Activated naive CD8-positive, alpha-beta T cell treated with anti-CD3 and anti-CD28 coated beads for 36 hours (primary cell): ENCODE measurements at regions not wholly inside any gene's neighbourhood (a gene's known extent, or its start where the extent isn't known, plus 50 kb on each side); places are given as distances from the start of the nearest gene placed in this dataset.

Source experiments
- DNase-seq: peaks from one replicate; pipeline ENCODE4 v3.0.0; 2021
- H3K27ac Mint-ChIP-seq: one replicate; pipeline ENCODE4 v1.8.0; 2022; ENCODE audit warnings: mild to moderate bottlenecking, moderate library complexity, mixed read lengths
- H3K27me3 Mint-ChIP-seq: one replicate; pipeline ENCODE4 v1.8.0; 2022; ENCODE audit warnings: mild to moderate bottlenecking, mixed read lengths
- H3K36me3 Mint-ChIP-seq: one replicate; pipeline ENCODE4 v1.8.0; 2021; ENCODE audit warnings: mild to moderate bottlenecking, mixed read lengths
- H3K4me1 Mint-ChIP-seq: one replicate; pipeline ENCODE4 v1.8.0; 2021; ENCODE audit warnings: mixed read lengths
- H3K4me3 Mint-ChIP-seq: one replicate; pipeline ENCODE4 v1.8.0; 2022; ENCODE audit warnings: mild to moderate bottlenecking, moderate library complexity, mixed read lengths
- H3K9me3 Mint-ChIP-seq: one replicate; pipeline ENCODE4 v1.8.0; 2022; ENCODE audit warnings: mixed read lengths

DNA sequence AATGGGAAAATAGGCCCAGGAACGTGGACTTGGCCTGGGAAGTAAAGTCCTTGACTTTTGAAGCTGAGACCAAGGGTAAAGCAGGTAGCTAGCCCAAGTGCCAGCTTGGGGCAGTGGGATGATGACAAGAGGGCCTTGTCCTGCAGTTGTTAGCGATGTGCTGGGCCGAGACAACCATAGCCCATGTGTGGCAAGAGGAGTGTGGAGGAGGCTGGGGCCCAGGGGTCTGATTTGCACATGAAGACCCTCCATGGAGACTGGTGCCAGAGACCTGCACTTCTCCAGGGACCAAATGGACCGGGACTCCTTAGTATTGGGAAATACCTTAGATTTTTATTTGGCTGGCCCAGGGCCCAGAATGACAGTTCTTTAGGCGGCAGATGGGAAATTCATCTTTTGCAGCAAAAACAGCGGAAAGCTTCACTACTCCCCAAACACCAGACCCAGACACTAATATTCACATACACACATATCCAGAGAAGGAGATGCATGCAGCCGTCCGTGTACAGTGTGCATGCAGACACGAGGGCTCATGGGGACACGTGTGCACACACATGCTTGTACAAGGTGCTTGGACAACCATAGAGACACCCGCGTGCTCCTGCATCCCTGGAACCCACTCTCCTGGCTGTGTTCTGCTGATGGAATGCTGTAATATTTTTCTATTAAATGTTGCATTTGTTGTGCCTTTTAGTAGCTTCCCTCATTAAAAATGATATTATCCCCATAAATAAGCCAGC, 78.1 kb upstream of the CSF3R start:
- Mint-ChIP-seq H3K27ac (no peak overlapping the region), H3K27me3 (no peaks in the 10 kb centered on the region), H3K4me1 (no peaks in the 10 kb centered on the region), H3K36me3 (no peaks in the 10 kb centered on the region), H3K9me3 (no peaks in the 10 kb centered on the region), H3K4me3 (no peak overlapping the region)
- DNase-seq: no peak

- Mint-ChIP-seq H3K4me3 (no peak overlapping the region), H3K36me3 (no peaks in the 10 kb centered on the region), H3K27me3 (no peaks in the 10 kb centered on the region), H3K27ac (no peak overlapping the region), H3K9me3 (no peaks in the 10 kb centered on the region), H3K4me1 (no peaks in the 10 kb centered on the region)
- no peak for DNase-seq
These were observed 77.5 kb upstream of the CSF3R start for GRCh38 chr1:36560177-36560576.

- no peaks in the 10 kb centered on the region for H3K4me1 Mint-ChIP-seq
- H3K4me3 Mint-ChIP-seq: no peak overlapping the region
- no peaks in the 10 kb centered on the region for H3K36me3 Mint-ChIP-seq
- no peak overlapping the region for H3K27ac Mint-ChIP-seq
- no peak for DNase-seq
- H3K9me3 Mint-ChIP-seq: no peaks in the 10 kb centered on the region
- H3K27me3 Mint-ChIP-seq: peaks cover 8% of the 10 kb centered on the region
These were observed 76.3 kb upstream of the CSF3R start for GRCh38 chr1:36559061-36559460.

- H3K27ac Mint-ChIP-seq: no peak overlapping the region
- no peak for DNase-seq
- H3K9me3 Mint-ChIP-seq: no peaks in the 10 kb centered on the region
- H3K27me3 Mint-ChIP-seq: peaks cover 25% of the 10 kb centered on the region
- no peak overlapping the region for H3K4me3 Mint-ChIP-seq
- H3K36me3 Mint-ChIP-seq: no peaks in the 10 kb centered on the region
- no peaks in the 10 kb centered on the region for H3K4me1 Mint-ChIP-seq
These were observed 74.6 kb upstream of the CSF3R start for GRCh38 chr1:36557041-36558000.

DNA sequence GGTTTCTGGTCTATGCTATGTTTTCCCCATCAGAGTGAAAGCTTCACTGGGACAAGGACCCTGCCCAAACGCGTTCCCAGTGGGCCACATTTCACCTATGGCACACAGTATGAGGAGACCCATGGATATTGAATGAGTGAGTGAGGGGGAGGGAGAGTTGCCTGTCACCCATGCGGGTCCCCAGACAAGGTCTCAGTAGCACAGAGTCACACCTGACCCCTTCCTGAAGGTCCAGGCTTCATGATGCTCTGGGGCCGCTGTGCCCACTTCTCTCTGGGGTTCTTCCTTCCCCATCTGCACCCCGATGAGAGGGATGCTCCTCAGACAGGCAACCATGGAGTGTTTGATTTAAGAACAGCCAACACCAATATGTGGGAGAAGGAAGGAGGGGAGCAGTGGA, 72.3 kb upstream of the CSF3R start:
- no peaks in the 10 kb centered on the region for H3K4me1 Mint-ChIP-seq
- DNase-seq: no peak
- H3K4me3 Mint-ChIP-seq: no peak overlapping the region
- peaks cover 37% of the 10 kb centered on the region for H3K27me3 Mint-ChIP-seq
- no peaks in the 10 kb centered on the region for H3K9me3 Mint-ChIP-seq
- H3K36me3 Mint-ChIP-seq: no peaks in the 10 kb centered on the region
- H3K27ac Mint-ChIP-seq: no peak overlapping the region

- Mint-ChIP-seq H3K36me3 (no peaks in the 10 kb centered on the region), H3K9me3 (no peaks in the 10 kb centered on the region)
- no peak for DNase-seq
These were observed 71.6 kb upstream of the CSF3R start for GRCh38 chr1:36554323-36554628.

DNA sequence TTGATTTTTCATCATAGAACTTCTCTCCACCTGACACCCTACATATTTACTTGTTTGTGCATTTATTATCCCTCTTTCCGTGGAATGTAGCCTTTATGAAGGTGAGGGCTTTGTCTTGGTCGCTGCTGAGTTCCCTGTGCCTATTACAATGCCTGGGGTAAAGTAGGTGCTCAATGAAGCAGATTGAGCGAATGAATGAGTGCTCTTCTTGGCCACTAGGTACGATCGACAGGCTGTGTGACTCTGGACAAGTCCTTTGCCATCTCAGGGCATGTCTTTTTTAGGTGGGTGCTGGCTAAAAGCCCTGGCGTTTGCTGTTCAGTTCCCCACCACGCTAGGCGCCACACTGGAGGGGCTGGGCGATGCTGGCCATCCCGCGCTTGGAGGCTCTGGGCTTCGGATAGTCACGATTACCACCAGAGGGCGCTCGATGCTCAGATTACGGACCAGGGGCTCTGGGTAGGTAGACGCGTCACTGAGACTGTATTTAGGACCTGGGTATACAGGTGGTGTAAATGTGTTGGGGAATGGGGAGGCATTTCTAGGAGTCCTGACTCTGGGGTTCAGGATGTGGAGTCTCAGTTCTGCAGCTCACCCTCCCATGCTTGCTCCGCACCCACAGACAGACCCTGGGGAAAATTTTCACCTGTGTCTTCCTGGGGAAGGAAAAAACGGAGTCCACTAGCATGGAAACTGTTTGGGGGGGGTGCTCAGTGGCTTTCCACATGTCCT, 71.0 kb upstream of the CSF3R start:
- H3K4me3 Mint-ChIP-seq: no peak overlapping the region
- H3K4me1 Mint-ChIP-seq: no peaks in the 10 kb centered on the region
- H3K36me3 Mint-ChIP-seq: no peaks in the 10 kb centered on the region
- no peak overlapping the region for H3K27ac Mint-ChIP-seq
- peaks cover 42% of the 10 kb centered on the region for H3K27me3 Mint-ChIP-seq
- H3K9me3 Mint-ChIP-seq: no peaks in the 10 kb centered on the region
- DNase-seq: peak; percentile 67

More at GRCh38 chr1:36554323-36554628, 71.6 kb upstream of the CSF3R start:
- Mint-ChIP-seq H3K4me1 (no peaks in the 10 kb centered on the region), H3K27me3 (peaks cover 42% of the 10 kb centered on the region), H3K27ac (no peak overlapping the region), H3K4me3 (no peak overlapping the region)

DNA sequence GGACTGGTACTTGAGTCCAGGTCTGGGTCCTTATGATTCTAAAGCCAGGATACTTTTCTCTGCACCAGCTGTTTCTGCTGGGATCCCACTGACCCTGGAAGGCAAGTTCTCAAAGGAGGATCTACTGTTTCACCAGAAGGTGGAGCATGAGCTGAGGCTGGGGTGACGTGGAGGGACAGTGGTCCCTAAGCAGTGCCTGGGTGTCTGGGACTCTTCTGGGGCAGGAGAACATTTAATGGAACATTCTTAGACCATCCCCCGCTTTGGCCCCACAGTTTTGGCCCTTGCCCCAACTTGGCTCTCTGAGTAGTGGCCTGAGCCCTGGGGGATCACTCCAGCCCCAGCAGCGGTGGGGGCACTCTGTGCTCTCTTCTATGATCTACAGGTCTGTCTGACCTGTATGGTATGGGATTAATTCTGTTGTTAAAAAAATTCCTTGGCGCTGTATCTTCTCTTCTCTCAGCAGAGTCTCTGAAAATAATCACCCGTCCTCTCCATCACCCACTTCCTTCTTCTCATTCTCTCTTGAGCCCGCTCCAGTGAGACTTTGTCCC, 60.3 kb upstream of the CSF3R start:
- Mint-ChIP-seq H3K27me3 (peaks cover 14% of the 10 kb centered on the region), H3K27ac (no peak overlapping the region), H3K4me3 (no peak overlapping the region), H3K9me3 (no peaks in the 10 kb centered on the region), H3K36me3 (no peaks in the 10 kb centered on the region), H3K4me1 (no peaks in the 10 kb centered on the region)
- no peak for DNase-seq

DNA sequence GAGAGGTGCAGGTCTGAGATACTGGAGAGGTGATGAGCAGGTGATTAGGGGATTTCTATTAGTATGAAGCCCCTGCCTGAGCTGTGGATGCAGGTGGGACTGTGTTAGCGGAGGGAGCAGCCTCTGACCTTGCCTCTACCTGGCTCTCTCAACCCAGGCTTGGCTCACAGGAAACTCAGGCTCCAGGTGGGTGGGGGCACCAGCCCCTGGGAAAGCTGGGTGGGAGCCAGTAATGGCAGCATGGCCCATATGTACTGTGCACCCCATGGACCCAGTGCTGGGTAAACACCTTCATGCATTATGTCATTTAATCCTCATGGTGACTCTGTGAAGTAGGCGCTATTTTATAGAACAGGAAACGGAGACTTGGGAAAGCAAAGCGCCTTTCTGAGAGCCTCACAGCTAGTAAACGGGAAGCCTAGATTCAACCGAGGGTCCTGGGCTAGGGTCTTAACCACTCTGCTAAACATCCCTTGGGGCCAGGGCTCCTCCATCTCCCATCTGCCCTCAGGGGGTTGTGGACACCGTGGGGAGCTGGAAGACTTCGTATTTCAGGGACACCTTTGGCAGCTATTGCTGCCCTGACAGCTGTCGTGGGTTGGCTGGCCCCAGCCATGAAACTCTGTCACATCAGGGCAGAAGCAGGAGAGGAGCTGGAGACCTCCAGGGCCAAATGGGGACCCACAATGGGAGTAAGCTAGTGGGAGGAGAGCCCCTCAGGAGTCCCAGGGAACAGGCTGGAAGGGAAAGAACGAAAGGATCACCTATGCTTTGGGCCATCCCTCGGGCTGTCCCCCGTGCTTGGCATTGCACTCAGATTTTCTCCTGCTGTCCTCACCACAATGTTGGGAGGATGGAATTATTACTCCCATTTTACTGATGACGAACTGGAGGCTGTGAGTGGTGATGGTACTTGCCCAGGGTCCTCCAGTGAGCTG, 59.6 kb upstream of the CSF3R start:
- Mint-ChIP-seq H3K27me3 (peaks cover 9% of the 10 kb centered on the region), H3K27ac (no peak overlapping the region), H3K36me3 (no peaks in the 10 kb centered on the region), H3K4me3 (no peak overlapping the region), H3K9me3 (no peaks in the 10 kb centered on the region), H3K4me1 (no peaks in the 10 kb centered on the region)
- DNase-seq: no peak

DNA sequence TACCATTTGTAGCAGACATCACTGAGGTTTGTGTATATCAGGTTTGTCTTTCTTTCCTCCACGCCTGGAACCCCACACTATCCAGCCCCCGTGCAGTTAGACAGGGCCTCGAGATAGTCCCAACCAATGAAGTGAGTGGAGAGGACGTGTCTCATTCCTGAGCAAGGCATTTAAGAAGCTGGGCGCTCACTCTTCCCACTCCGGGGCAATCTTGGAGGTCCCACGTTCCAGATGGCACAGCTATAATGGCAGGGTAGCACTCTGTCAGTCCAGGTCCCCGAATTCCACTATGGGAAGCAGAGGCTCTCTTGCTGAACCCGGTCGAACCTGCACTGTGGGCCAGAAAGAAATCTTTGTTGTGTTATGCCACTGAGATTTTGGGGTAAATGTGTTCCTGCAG, 57.3 kb upstream of the CSF3R start:
- H3K36me3 Mint-ChIP-seq: no peaks in the 10 kb centered on the region
- no peaks in the 10 kb centered on the region for H3K4me1 Mint-ChIP-seq
- no peaks in the 10 kb centered on the region for H3K9me3 Mint-ChIP-seq

GRCh38 chr1:36539526-36539925, 56.8 kb upstream of the CSF3R start:
- Mint-ChIP-seq H3K27ac (no peak overlapping the region), H3K4me3 (no peak overlapping the region), H3K4me1 (no peaks in the 10 kb centered on the region), H3K27me3 (peaks cover 7% of the 10 kb centered on the region), H3K9me3 (no peaks in the 10 kb centered on the region), H3K36me3 (no peaks in the 10 kb centered on the region)
- no peak for DNase-seq

More for the DNA sequence above, 57.3 kb upstream of the CSF3R start:
- no peak for DNase-seq
- Mint-ChIP-seq H3K27ac (no peak overlapping the region), H3K27me3 (peaks cover 7% of the 10 kb centered on the region), H3K4me3 (no peak overlapping the region)

DNA sequence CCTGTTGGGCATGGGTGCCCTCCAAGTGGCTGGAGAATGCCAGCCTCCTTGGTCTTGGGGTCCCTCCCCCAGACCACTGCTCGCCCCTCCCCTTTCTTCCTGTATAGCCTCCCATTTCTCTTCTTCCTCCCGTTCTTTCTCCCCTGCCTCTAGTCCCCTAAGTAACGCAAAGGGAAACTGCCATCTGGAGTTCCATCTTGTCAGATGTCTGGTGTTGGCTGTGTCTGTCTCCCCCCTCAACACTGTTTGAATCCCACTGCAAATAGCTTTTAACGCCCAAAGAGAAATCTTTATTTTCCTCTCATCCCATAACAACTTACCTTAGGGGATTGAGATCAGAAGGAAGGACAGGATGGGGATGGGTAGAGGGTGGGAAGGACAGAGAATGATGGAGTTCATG, 55.3 kb upstream of the CSF3R start:
- H3K36me3 Mint-ChIP-seq: no peaks in the 10 kb centered on the region
- H3K9me3 Mint-ChIP-seq: no peaks in the 10 kb centered on the region
- no peak overlapping the region for H3K4me3 Mint-ChIP-seq
- H3K27ac Mint-ChIP-seq: no peak overlapping the region
- peaks cover 3% of the 10 kb centered on the region for H3K27me3 Mint-ChIP-seq
- no peak for DNase-seq
- no peaks in the 10 kb centered on the region for H3K4me1 Mint-ChIP-seq

- Mint-ChIP-seq H3K9me3 (no peaks in the 10 kb centered on the region), H3K36me3 (no peaks in the 10 kb centered on the region), H3K27me3 (peaks cover under 1% of the 10 kb centered on the region)
These were observed 54.6 kb upstream of the CSF3R start for GRCh38 chr1:36537190-36537768.

GRCh38 chr1:36536727-36537126, 54.0 kb upstream of the CSF3R start:
- Mint-ChIP-seq H3K9me3 (no peaks in the 10 kb centered on the region), H3K4me3 (no peak overlapping the region), H3K36me3 (no peaks in the 10 kb centered on the region), H3K27me3 (peaks cover 3% of the 10 kb centered on the region), H3K4me1 (no peaks in the 10 kb centered on the region), H3K27ac (no peak overlapping the region)
- DNase-seq: no peak

More at GRCh38 chr1:36537190-36537768, 54.6 kb upstream of the CSF3R start:
- no peak overlapping the region for H3K4me3 Mint-ChIP-seq
- no peak overlapping the region for H3K27ac Mint-ChIP-seq
- H3K4me1 Mint-ChIP-seq: no peaks in the 10 kb centered on the region
- no peak for DNase-seq
